Lung (tissue), 11 donors: ENCODE measurements at regions not wholly inside any gene's neighbourhood (a gene's known extent, or its start where the extent isn't known, plus 50 kb on each side); places are given as distances from the start of the nearest gene placed in this dataset.
A peak's percentile ranks its signal among the peaks of the same experiment; 100 is the strongest.

ENCODE experiments used
- ATAC-seq: fragments of 200-7000 bp; cut with Tn5 transposase; one replicate; pipeline ENCODE4 v1.9.1; 2020; ENCODE audit warnings: moderate number of reproducible peaks; ENCODE audit not compliant: insufficient read depth, low FRiP score
- DNase-seq, 3 donors: peaks; one replicate each; pipeline ENCODE4 v3.0.0-alpha.2; 2013 to 2017
- H3K27ac ChIP-seq, 2 donors: one replicate each; pipeline ENCODE4 v1.5.1; 2013; ENCODE audit warnings: mild to moderate bottlenecking in 2 of 2, moderate library complexity in 2 of 2, control low read depth in 1 of 2, inconsistent platforms in 1 of 2, low read depth in 1 of 2, low read length in 1 of 2
- H3K27me3 ChIP-seq, 3 donors: one replicate each; pipeline ENCODE4 v1.5.1; 2013; ENCODE audit warnings: low read length in 2 of 3; ENCODE audit not compliant: control insufficient read depth in 3 of 3, insufficient read depth in 3 of 3
- H3K36me3 ChIP-seq, 4 donors: one replicate each; pipeline ENCODE4 v1.5.1; 2013; ENCODE audit warnings: low read length in 4 of 4, mild to moderate bottlenecking in 1 of 4, moderate library complexity in 1 of 4; ENCODE audit not compliant: control insufficient read depth in 4 of 4, insufficient read depth in 4 of 4
- H3K4me1 ChIP-seq, 5 donors: one replicate each; pipeline ENCODE4 v1.5.1; 2013; ENCODE audit warnings: low read length in 5 of 5, mild to moderate bottlenecking in 2 of 5, moderate library complexity in 1 of 5; ENCODE audit not compliant: control insufficient read depth in 5 of 5, insufficient read depth in 5 of 5
- H3K4me3 ChIP-seq: one replicate; pipeline ENCODE4 v1.5.1; 2013; ENCODE audit warnings: mild to moderate bottlenecking, control low read depth, moderate library complexity
- H3K9ac ChIP-seq, 2 donors: one replicate each; pipeline ENCODE4 v1.5.1; 2013; ENCODE audit warnings: low read length in 2 of 2, control low read depth in 1 of 2; ENCODE audit not compliant: insufficient read depth in 1 of 2
- H3K9me3 ChIP-seq, 4 donors: one replicate each; pipeline ENCODE4 v1.5.1; 2013; ENCODE audit warnings: low read length in 3 of 4, mild to moderate bottlenecking in 1 of 4, moderate library complexity in 1 of 4; ENCODE audit not compliant: control insufficient read depth in 4 of 4, insufficient read depth in 3 of 4
- WGBS, 2 donors: extraction: QIAGEN DNeasy Blood & Tissue Kit; methylation state at CpG; one replicate each; pipeline ENCODE4 v1.1.7; 2013; 5-methylcytosine and 5-hydroxymethylcytosine counted together
- TF ChIP-seq, protein P1 (sequence below): IDR thresholded peaks from 2 replicates; pipeline ENCODE4 v1.5.1; 2012; ENCODE audit warnings: mild to moderate bottlenecking; ENCODE audit errors: control extremely low read depth, extremely low read depth
- donor health status: control.
- donor health status: control.
- donor health status: Bipolar disorder and iron deficiency.
- donor health status: healthy.
- donor health status: DM: yes; HTN: yes; CAD: no.

GRCh38 chr7:121575194-121575765, 179.2 kb upstream of the FAM3C start:
- H3K9ac ChIP-seq, result no peak overlapping the region

GRCh38 chr7:121574109-121574508, 178.0 kb upstream of the FAM3C start:
- H3K9me3 ChIP-seq, result no peaks in the 10 kb centered on the region
- no peak for ATAC-seq
- no peak for DNase-seq
- no peaks in the 10 kb centered on the region for H3K36me3 ChIP-seq
- no peak overlapping the region for H3K9ac ChIP-seq
- TF ChIP-seq, protein P1, sequence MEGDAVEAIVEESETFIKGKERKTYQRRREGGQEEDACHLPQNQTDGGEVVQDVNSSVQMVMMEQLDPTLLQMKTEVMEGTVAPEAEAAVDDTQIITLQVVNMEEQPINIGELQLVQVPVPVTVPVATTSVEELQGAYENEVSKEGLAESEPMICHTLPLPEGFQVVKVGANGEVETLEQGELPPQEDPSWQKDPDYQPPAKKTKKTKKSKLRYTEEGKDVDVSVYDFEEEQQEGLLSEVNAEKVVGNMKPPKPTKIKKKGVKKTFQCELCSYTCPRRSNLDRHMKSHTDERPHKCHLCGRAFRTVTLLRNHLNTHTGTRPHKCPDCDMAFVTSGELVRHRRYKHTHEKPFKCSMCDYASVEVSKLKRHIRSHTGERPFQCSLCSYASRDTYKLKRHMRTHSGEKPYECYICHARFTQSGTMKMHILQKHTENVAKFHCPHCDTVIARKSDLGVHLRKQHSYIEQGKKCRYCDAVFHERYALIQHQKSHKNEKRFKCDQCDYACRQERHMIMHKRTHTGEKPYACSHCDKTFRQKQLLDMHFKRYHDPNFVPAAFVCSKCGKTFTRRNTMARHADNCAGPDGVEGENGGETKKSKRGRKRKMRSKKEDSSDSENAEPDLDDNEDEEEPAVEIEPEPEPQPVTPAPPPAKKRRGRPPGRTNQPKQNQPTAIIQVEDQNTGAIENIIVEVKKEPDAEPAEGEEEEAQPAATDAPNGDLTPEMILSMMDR, result no peak
- no peak overlapping the region for H3K27ac ChIP-seq
- no peaks in the 10 kb centered on the region for H3K4me1 ChIP-seq
- H3K27me3 ChIP-seq, result no peaks in the 10 kb centered on the region
- no peak overlapping the region for H3K4me3 ChIP-seq

More at GRCh38 chr7:121575194-121575765, 179.2 kb upstream of the FAM3C start:
- no peak overlapping the region for H3K27ac ChIP-seq
- H3K4me3 ChIP-seq, result no peak overlapping the region
- TF ChIP-seq, protein P1, result no peak
- ATAC-seq, result no peak
- H3K9me3 ChIP-seq, result peaks cover 0 to 2% (median 0%) of the 10 kb centered on the region in 4 donors
- DNase-seq, result no peak
- WGBS, 2 donors, result 69 to 77% methylated on average over 1 of the region's 1 CpG
- H3K36me3 ChIP-seq, result no peaks in the 10 kb centered on the region
- H3K4me1 ChIP-seq, result no peaks in the 10 kb centered on the region
- H3K27me3 ChIP-seq, result no peaks in the 10 kb centered on the region

DNA sequence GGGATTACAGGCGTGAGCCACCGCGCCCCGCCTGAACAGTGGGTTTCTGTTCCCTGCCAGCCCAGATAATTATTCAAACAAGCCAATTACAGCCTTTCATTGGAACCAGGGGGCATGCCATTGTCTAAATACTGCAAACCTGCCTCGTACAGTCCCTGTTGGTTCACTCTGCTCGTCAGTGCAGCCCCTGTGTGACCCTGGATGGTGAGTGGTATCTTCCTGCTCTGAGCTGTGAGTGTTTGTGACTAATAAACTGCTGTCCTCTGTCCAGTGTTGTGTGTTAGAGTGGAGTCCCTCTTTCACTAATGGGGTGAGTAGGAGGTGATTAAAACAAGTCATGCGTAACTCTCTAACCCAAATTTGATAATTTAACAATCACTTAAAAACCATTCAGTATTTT, 176.5 kb upstream of the FAM3C start:
- H3K4me3 ChIP-seq, result no peak overlapping the region
- ATAC-seq (no peak), DNase-seq (peak in 1 of 3 donors; percentile 12)
- TF ChIP-seq, protein P1, result no peak
- H3K9ac ChIP-seq, result no peak overlapping the region
- whole genome bisulfite sequencing, 2 donors, result 85 to 90% methylated on average over 7 of the region's 7 CpGs
- no peak overlapping the region for H3K27ac ChIP-seq
- H3K4me1 ChIP-seq, result no peaks in the 10 kb centered on the region
- H3K9me3 ChIP-seq, result no peaks in the 10 kb centered on the region
- H3K27me3 ChIP-seq, result no peaks in the 10 kb centered on the region
- no peaks in the 10 kb centered on the region for H3K36me3 ChIP-seq

DNA sequence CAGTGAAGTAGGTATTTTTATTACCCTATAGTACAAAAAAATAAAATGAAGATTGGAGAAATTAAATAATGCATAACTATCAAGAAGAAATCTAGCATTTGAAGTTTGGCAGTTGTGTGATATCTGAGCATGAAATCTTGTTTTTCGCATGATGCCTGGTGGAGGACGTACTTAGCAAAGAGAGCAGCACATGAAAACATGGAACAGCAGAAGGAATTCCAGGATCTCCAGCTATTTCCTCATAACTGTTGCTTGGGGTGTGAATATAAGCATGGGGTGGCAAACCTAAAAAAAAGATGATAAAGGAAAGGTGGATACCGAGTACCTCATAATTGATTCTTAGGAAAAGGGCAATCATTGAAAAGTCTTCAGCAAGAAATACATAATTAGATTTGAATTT, 174.3 kb upstream of the FAM3C start:
- ATAC-seq (no peak), DNase-seq (no peak)
- TF ChIP-seq, protein P1, result no peak
- WGBS, 2 donors, result 85 to 87% methylated on average over 3 of the region's 3 CpGs
- Histone ChIP-seq H3K27ac (no peak overlapping the region), H3K4me3 (no peak overlapping the region), H3K9ac (no peak overlapping the region), H3K4me1 (no peaks in the 10 kb centered on the region), H3K9me3 (no peaks in the 10 kb centered on the region), H3K27me3 (no peaks in the 10 kb centered on the region), H3K36me3 (no peaks in the 10 kb centered on the region)
